NCI-H748 treated with DMSO at 0.1 percent for 48 hours (cell line): ENCODE measurements at regions not wholly inside any gene's neighbourhood (a gene's known extent, or its start where the extent isn't known, plus 50 kb on each side); places are given as distances from the start of the nearest gene placed in this dataset.

Source experiments
- DNase-seq: peaks from one replicate; lab custom pipeline; 2025; lab: John Stamatoyannopoulos, UW

GRCh38 chr14:56918849-56919574 is 108.7 kb upstream of the OTX2 start:
- no peak for DNase-seq

- no peak for DNase-seq
Observed at GRCh38 chr14:56905282-56905681, 95.0 kb upstream of the OTX2 start.

- DNase-seq, result no peak
Observed at GRCh38 chr14:56903304-56903969, 93.2 kb upstream of the OTX2 start.

- no peak for DNase-seq
Observed at GRCh38 chr14:56902385-56902784, 92.1 kb upstream of the OTX2 start.

GRCh38 chr14:56900726-56901125 is 90.4 kb upstream of the OTX2 start:
- no peak for DNase-seq

GRCh38 chr14:56899829-56900228 is 89.5 kb upstream of the OTX2 start:
- DNase-seq, result no peak

- DNase-seq, result no peak
Observed at GRCh38 chr14:56896922-56897321, 86.6 kb upstream of the OTX2 start.

- DNase-seq, result no peak
Observed at GRCh38 chr14:56896231-56896630, 86.0 kb upstream of the OTX2 start.

- no peak for DNase-seq
Observed at GRCh38 chr14:56895154-56895553, 84.9 kb upstream of the OTX2 start.

- DNase-seq, result no peak
Observed at GRCh38 chr14:56894591-56894991, 84.3 kb upstream of the OTX2 start.

GRCh38 chr14:56892959-56893358 is 82.7 kb upstream of the OTX2 start:
- no peak for DNase-seq

GRCh38 chr14:56891226-56891625 is 80.9 kb upstream of the OTX2 start:
- no peak for DNase-seq

GRCh38 chr14:56889705-56890104 is 79.4 kb upstream of the OTX2 start:
- no peak for DNase-seq

GRCh38 chr14:56888274-56888673 is 78.0 kb upstream of the OTX2 start:
- no peak for DNase-seq

GRCh38 chr14:56887216-56887615 is 76.9 kb upstream of the OTX2 start:
- DNase-seq, result no peak

- no peak for DNase-seq
Observed at GRCh38 chr14:56886471-56887062, 76.3 kb upstream of the OTX2 start.

- no peak for DNase-seq
Observed at GRCh38 chr14:56885825-56886224, 75.5 kb upstream of the OTX2 start.

- no peak for DNase-seq
Observed at GRCh38 chr14:56884617-56885016, 74.3 kb upstream of the OTX2 start.

GRCh38 chr14:56881181-56881580 is 70.9 kb upstream of the OTX2 start:
- no peak for DNase-seq

GRCh38 chr14:56878766-56879165 is 68.5 kb upstream of the OTX2 start:
- no peak for DNase-seq

GRCh38 chr14:56875104-56875675 is 64.9 kb upstream of the OTX2 start:
- DNase-seq, result no peak

GRCh38 chr14:56874375-56874774 is 64.1 kb upstream of the OTX2 start:
- peak; percentile 76 for DNase-seq

GRCh38 chr14:56870336-56870735 is 60.1 kb upstream of the OTX2 start:
- no peak for DNase-seq
